ENCODE measurements at regions not wholly inside any gene's neighbourhood (a gene's known extent, or its start where the extent isn't known, plus 50 kb on each side); places are given as distances from the start of the nearest gene placed in this dataset.

GRCh38 chr18:40739029-40739428 lies 1216.0 kb upstream of the PIK3C3 start:
- TF ChIP-seq CTCF (IDR thresholded peaks at IDR 0.05 in 8 of 11, conservative IDR thresholded peaks at IDR 0.05 in 3 of 11) (no peak), POLR2A (IDR thresholded peaks at IDR 0.05) (no peak)
